K562 (cell line): ENCODE measurements at regions not wholly inside any gene's neighbourhood (a gene's known extent, or its start where the extent isn't known, plus 50 kb on each side); places are given as distances from the start of the nearest gene placed in this dataset.

Experiments used
- ARHGAP35 ChIP-seq: fragments of 450-650 bp; IDR thresholded peaks from 2 replicates; pipeline ENCODE4 v1.6.1; 2018; ENCODE audit not compliant: partially characterized antibody
- ATF4 ChIP-seq: fragments of 450-650 bp; formaldehyde crosslinking; IDR thresholded peaks from 2 replicates; pipeline ENCODE4 v1.4.0; 2022; ENCODE audit warnings: mild to moderate bottlenecking, moderate library complexity
- CTCF ChIP-seq, 3 experiments: IDR thresholded peaks in 2 of 3; conservative IDR thresholded peaks in 1 of 3; 2 replicates each; pipeline ENCODE4 v1.5.1; 2011 to 2012; ENCODE audit warnings: low read length in 3 of 3, mild to moderate bottlenecking in 3 of 3, control low read depth in 2 of 3, improper control_type of control experiment in 1 of 3, inconsistent platforms in 1 of 3, low read depth in 1 of 3, mixed read lengths in 1 of 3, moderate library complexity in 1 of 3; ENCODE audit not compliant: insufficient read depth in 2 of 3
- MAFF ChIP-seq: IDR thresholded peaks from 2 replicates; pipeline ENCODE4 v1.6.1; 2012; ENCODE audit warnings: low read length, improper control_type of control experiment
- MAZ ChIP-seq, 2 experiments: fragments of 450-650 bp in 1 of 2; sonication (generic) in 1 of 2; formaldehyde crosslinking; IDR thresholded peaks in 1 of 2; conservative IDR thresholded peaks in 1 of 2; 2 replicates each; pipeline versions ENCODE4 v1.4.0 to v1.5.0; 2020; ENCODE audit warnings: mild to moderate bottlenecking in 1 of 2, missing genetic modification reagents in 1 of 2
- MBD1 ChIP-seq: fragments of 250-450 bp; sonication (Bioruptor Pico); IDR thresholded peaks from 2 replicates; pipeline ENCODE4 v1.8.0; 2022; ENCODE audit warnings: inconsistent platforms
- RUNX1 ChIP-seq: sonication (generic); IDR thresholded peaks from 2 replicates; pipeline ENCODE4 v1.6.1; 2016; ENCODE audit warnings: antibody characterized with exemption, low read depth
- SMC3 ChIP-seq: conservative IDR thresholded peaks from 2 replicates; pipeline ENCODE4 v1.6.1; 2011; ENCODE audit warnings: low read depth, low read length, improper control_type of control experiment; ENCODE audit not compliant: insufficient read depth
- TCF7 ChIP-seq: sonication (generic); IDR thresholded peaks from 2 replicates; pipeline ENCODE4 v1.6.1; 2016; ENCODE audit warnings: antibody characterized with exemption, borderline replicate concordance
- ZBTB11 ChIP-seq, 3 experiments: fragments of 200-800 bp in 1 of 3; fragments of 250-450 bp in 1 of 3; fragments of 450-650 bp in 1 of 3; sonication (Bioruptor Pico) in 1 of 3; sonication (Bioruptor generic) in 1 of 3; formaldehyde crosslinking in 1 of 3; IDR thresholded peaks; 2 replicates each; pipeline versions ENCODE4 v1.6.1 to v1.8.0; 2016 to 2022; ENCODE audit warnings: mild to moderate bottlenecking in 2 of 3, missing genetic modification characterization in 2 of 3, missing compliant biosample characterization in 1 of 3, moderate library complexity in 1 of 3
- ZNF395 ChIP-seq: fragments of 200-800 bp; sonication (Bioruptor generic); IDR thresholded peaks from 2 replicates; pipeline ENCODE4 v1.6.1; 2017; ENCODE audit warnings: missing genetic modification characterization, missing compliant biosample characterization

GRCh38 chr1:73626326-73626725 lies 571.6 kb downstream of the LRRIQ3 start:
- TF ChIP-seq ZBTB11 (CRISPR knock-in tag; IDR thresholded peaks at IDR 0.05) (no peak), RUNX1 (no peak), TCF7 (no peak), ARHGAP35 (no peak), ATF4 (no peak), ZNF395 (CRISPR knock-in tag) (no peak), MAFF (no peak), MAZ (CRISPR knock-in tag; conservative IDR thresholded peaks at IDR 0.05 in 1 of 2, IDR thresholded peaks at IDR 0.05 in 1 of 2) (no peak), CTCF (IDR thresholded peaks at IDR 0.05 in 2 of 3, conservative IDR thresholded peaks at IDR 0.05 in 1 of 3; ENCODE audit: insufficient read depth in 2 of 3, low read depth in 1 of 3, low read length in 3 of 3) (no peak), MBD1 (CRISPR knock-in tag) (no peak), SMC3 (no peak)
